ENCODE measurements at regions not wholly inside any gene's neighbourhood (a gene's known extent, or its start where the extent isn't known, plus 50 kb on each side); places are given as distances from the start of the nearest gene placed in this dataset.

GRCh38 chr2:41912337-41912736 lies 135.5 kb upstream of the PKDCC start:
- no peak for DNase-seq (ENCODE audit: low read depth in 2 of 2)

- DNase-seq (ENCODE audit: low read depth in 2 of 2): no peak
Observed at GRCh38 chr2:41912776-41913175, 135.0 kb upstream of the PKDCC start.

- no peak for DNase-seq (ENCODE audit: low read depth in 2 of 2)
Observed at GRCh38 chr2:41913311-41913710, 134.5 kb upstream of the PKDCC start.

GRCh38 chr2:41913921-41914609 lies 133.8 kb upstream of the PKDCC start:
- DNase-seq (ENCODE audit: low read depth in 2 of 2): no peak

DNA sequence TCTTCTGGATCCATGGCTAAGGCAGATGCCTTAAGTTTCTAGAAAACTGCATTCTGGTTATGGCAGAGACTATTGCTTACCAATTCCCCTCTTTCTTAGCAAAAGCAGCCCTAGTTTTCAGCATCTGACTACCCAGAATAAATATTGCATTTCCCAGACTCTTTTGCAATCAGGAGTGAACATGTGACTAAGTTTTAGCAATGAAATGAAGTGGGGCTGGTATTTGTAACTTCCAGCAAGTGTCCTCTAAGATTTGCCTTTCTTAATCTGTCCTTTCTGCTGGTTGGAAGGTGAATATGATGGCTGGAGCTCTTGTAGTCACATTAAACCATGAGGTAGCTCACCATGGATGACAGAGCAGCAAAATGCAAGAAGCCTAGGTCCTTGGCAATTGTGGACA lies 132.9 kb upstream of the PKDCC start:
- DNase-seq (ENCODE audit: low read depth in 2 of 2): no peak

- DNase-seq (ENCODE audit: low read depth in 2 of 2): no peak
Observed at GRCh38 chr2:41916177-41916576, 131.6 kb upstream of the PKDCC start.

- DNase-seq (ENCODE audit: low read depth in 2 of 2): no peak
Observed at GRCh38 chr2:41917587-41917986, 130.2 kb upstream of the PKDCC start.

GRCh38 chr2:41919135-41919534 lies 128.7 kb upstream of the PKDCC start:
- DNase-seq (ENCODE audit: low read depth in 2 of 2): no peak

DNA sequence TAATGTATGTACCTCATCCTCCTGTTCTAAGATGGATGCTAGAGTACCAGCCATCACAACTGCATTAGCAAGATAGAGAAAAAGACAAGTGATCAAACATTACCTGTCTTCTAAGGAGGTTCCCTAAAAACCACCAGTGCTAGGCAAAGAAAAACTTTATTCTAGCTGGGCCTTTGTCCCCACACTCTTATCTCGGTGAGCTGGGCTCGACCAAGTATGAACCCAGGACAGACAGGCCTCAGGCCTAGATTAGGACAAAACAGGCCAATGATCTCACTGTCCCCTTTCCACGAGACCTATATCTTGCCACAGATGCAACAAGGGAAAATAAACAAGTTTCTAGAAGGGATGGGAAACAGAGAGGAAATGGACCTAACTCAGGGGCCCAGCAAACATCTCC lies 127.6 kb upstream of the PKDCC start:
- DNase-seq (ENCODE audit: low read depth in 2 of 2): no peak

- DNase-seq (ENCODE audit: low read depth in 2 of 2): no peak
Observed at GRCh38 chr2:41920812-41921211, 127.0 kb upstream of the PKDCC start.

DNA sequence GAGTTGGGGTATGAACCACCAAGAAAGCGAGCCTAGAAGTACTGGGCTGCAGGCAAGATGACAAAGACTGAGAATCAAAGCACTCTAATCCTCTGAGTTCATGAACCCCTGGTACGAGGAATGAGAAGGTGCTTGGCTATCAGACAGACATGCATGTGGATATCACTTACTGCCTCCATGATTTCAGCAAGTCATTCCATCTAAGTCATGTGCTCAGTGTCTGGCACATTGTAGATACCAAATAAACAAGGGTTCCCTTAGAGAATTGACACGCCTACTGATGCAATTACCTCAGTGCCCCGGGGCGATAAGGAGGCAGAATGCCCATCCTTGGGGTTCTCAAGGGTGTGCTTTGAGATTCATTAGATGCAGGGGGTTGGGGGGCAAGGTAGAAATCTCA lies 125.6 kb upstream of the PKDCC start:
- no peak for DNase-seq (ENCODE audit: low read depth in 2 of 2)

GRCh38 chr2:41923156-41923786 lies 124.5 kb upstream of the PKDCC start:
- DNase-seq (ENCODE audit: low read depth in 2 of 2): no peak

DNA sequence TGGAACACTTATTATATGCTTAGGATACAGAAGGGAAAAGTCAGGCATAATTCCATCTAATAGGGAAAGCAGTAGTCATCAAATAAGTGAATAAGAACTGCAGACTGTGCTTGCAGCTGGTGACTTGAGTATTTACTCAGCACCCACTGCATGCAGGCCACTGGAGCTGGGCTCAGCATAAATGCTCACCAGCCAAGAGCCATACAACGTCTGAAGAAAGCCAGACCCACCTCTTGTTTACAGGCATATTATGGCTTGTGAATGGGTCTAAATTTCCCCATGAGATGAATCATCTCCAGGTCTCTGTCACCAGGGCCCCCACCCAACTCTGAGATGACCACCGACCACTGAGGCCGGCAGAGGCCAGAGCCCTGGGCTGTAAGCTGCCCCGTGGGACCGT lies 123.8 kb upstream of the PKDCC start:
- DNase-seq (ENCODE audit: low read depth in 2 of 2): no peak

GRCh38 chr2:41924709-41925408 lies 123.0 kb upstream of the PKDCC start:
- DNase-seq (ENCODE audit: low read depth in 2 of 2): no peak

DNA sequence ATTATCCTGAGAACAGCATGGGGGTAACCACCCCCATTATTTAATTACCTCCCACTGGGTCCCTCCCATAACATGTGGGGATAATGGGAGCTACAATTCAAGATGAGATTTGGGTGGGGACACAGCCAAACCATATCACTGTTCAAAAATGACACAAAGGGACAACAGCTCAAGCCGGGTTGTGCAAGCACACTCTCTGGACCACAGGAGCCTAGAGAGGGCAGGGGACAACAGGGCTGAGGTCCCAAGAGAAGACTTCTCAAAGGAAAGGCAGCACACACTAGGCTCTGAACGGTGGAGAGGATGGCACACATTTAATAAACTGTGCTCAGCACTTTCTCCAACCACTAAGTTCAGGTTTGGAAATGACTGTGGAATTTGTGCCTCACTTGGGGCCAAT lies 122.1 kb upstream of the PKDCC start:
- DNase-seq (ENCODE audit: low read depth in 2 of 2): no peak

- no peak for DNase-seq (ENCODE audit: low read depth in 2 of 2)
Observed at GRCh38 chr2:41926614-41927580, 120.9 kb upstream of the PKDCC start.

GRCh38 chr2:41927581-41928264 lies 120.1 kb upstream of the PKDCC start:
- DNase-seq (ENCODE audit: low read depth in 2 of 2): no peak

DNA sequence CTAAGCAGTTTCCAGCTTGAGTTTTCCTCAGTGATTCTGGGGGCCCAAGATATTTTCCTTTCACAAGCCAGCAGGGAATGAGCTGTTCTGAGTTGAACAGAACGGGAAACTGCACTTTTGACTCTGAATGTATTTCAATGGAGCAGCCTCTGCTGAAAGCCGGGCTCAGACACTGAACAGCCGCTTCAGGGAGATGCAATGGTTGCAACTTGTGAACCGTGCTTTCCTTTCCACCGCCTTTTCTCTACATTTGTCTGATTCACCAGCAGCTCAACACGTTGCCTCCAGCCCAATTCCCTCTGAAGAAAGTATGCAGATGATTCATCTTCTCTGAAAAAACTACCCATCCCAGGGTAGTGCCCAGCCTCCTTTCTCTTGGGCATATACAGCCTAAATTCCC lies 119.3 kb upstream of the PKDCC start:
- no peak for DNase-seq (ENCODE audit: low read depth in 2 of 2)

- DNase-seq (ENCODE audit: low read depth in 2 of 2): no peak
Observed at GRCh38 chr2:41930807-41931566, 116.8 kb upstream of the PKDCC start.

- DNase-seq (ENCODE audit: low read depth in 2 of 2): no peak
Observed at GRCh38 chr2:41932241-41933045, 115.4 kb upstream of the PKDCC start.
